ENCODE measurements at regions not wholly inside any gene's neighbourhood (a gene's known extent, or its start where the extent isn't known, plus 50 kb on each side); places are given as distances from the start of the nearest gene placed in this dataset.

- FAIRE-seq: no peak
- Histone ChIP-seq H3K9me3 (replicated peaks; ENCODE audit: control insufficient read depth, insufficient read depth, low read length) (no peaks in the 10 kb centered on the region), H3K9ac (replicated peaks; ENCODE audit: extremely low read depth, insufficient read depth, low read length) (no peak overlapping the region), H3K27me3 (ENCODE audit: control insufficient read depth in 2 of 2, insufficient read depth in 2 of 2, low read length in 2 of 2) (no peaks in the 10 kb centered on the region), H3K9me1 (replicated peaks; ENCODE audit: control insufficient read depth, extremely low read depth, insufficient read depth, low read length) (no peaks in the 10 kb centered on the region), H3K79me2 (ENCODE audit: control insufficient read depth, insufficient read depth, low read length) (no peaks in the 10 kb centered on the region), H4K20me1 (replicated peaks; ENCODE audit: control insufficient read depth, extremely low read depth, insufficient read depth, low read length) (no peaks in the 10 kb centered on the region), H3K4me3 (replicated peaks in 1 of 3; ENCODE audit: insufficient read depth in 1 of 3, low read depth in 1 of 3, low read length in 3 of 3) (no peak overlapping the region), H3K27ac (ENCODE audit: insufficient read depth, low read depth, low read length) (no peak overlapping the region), H3K4me2 (ENCODE audit: insufficient read depth, low read length) (no peak overlapping the region), H3K36me3 (ENCODE audit: control insufficient read depth in 2 of 2, extremely low read depth in 1 of 2, insufficient read depth in 2 of 2, low read length in 2 of 2) (no peaks in the 10 kb centered on the region), H3K4me1 (ENCODE audit: control insufficient read depth, extremely low read depth, insufficient read depth, low read length) (no peaks in the 10 kb centered on the region), H2AFZ (ENCODE audit: low read depth, low read length) (no peak overlapping the region)
- no peak for TF ChIP-seq EZH2 (IDR thresholded peaks at IDR 0.05; ENCODE audit: borderline replicate concordance, low read depth, low read length, severe bottlenecking)
- no peak for TF ChIP-seq FOS (IDR thresholded peaks at IDR 0.05; ENCODE audit: borderline replicate concordance, insufficient read depth, low read length)
- TF ChIP-seq GATA2 (IDR thresholded peaks at IDR 0.05; ENCODE audit: insufficient read depth, insufficient read length, low read depth, low read length): no peak
- no peak for TF ChIP-seq JUN (IDR thresholded peaks at IDR 0.05; ENCODE audit: borderline replicate concordance, insufficient read depth, insufficient read length, low read depth)
- TF ChIP-seq MYC (IDR thresholded peaks at IDR 0.05; ENCODE audit: low read depth, low read length): no peak
- TF ChIP-seq POLR2A (IDR thresholded peaks at IDR 0.05; ENCODE audit: low read depth, low read length): no peak
- no peak for TF ChIP-seq CTCF (IDR thresholded peaks at IDR 0.05; ENCODE audit: extremely low read depth in 1 of 2, insufficient read depth in 1 of 2, low read depth in 1 of 2, low read length in 2 of 2)
- no peak for TF ChIP-seq POLR2AphosphoS5 (IDR thresholded peaks at IDR 0.05; ENCODE audit: insufficient read depth, low read depth, low read length)
- BruUV-seq (replicated peaks): no TSS peak
- intact Hi-C loops (cut with micrococcal nuclease): no loop called here
- DNase-seq (ENCODE audit: low read depth, low spot score): no peak
- POLR2A ChIA-PET: no interaction called here
- CTCF ChIA-PET: interaction anchor here (0.5 kb wide), 1 partner anchor 1454 kb away, joined by 4 read pairs; no protein-coding TSS in a partner anchor
- dilution Hi-C loops (cut with MboI; ENCODE audit: extremely low pct_ligation_motif_present, low sequenced_read_pairs): no loop called here
Measured at GRCh38 chr14:80387563-80387981, 176.3 kb upstream of the DIO2 start.

All from endothelial cell of umbilical vein (primary cell).